ENCODE measurements at regions not wholly inside any gene's neighbourhood (a gene's known extent, or its start where the extent isn't known, plus 50 kb on each side); places are given as distances from the start of the nearest gene placed in this dataset.

DNA sequence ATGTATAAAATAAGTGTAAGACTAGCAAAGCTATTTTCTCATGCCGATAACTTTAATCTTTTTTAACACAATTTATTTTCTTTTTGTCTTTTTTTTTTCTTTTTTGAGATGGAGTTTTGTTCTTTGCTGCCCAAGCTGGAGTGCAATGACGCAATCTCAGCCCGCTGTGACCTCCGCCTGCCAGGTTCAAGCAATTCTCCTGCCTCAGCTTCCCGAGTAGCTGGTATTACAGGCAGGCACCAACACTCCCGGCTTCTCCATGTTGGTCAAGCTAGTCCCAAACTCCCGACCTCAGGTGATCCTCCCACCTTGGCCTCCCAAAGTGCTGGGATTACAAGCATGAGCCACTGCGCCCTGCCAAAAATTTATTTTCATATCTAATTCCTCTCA lies 164.2 kb upstream of the SLIT2 start:
- SMC1A ChIA-PET (ENCODE audit: uncharacterized antibody, unreplicated experiment): no interaction called here
- CTCF ChIA-PET: interaction anchor here (0.6 kb wide), 1 partner anchor 513 kb away, joined by 3 read pairs; no protein-coding TSS in a partner anchor
- no peaks in the 10 kb centered on the region for H3K4me1 ChIP-seq (ENCODE audit: control insufficient read depth, insufficient read depth, low read length)
- no peak overlapping the region for H3K9ac ChIP-seq (ENCODE audit: control insufficient read depth, insufficient read depth, low read length)
- DNase-seq (ENCODE audit: low read depth, low spot score) (no peak), ATAC-seq (no peak), FAIRE-seq (no peak)
- no peaks in the 10 kb centered on the region for H4K20me1 ChIP-seq (ENCODE audit: control insufficient read depth, insufficient read depth)
- no peaks in the 10 kb centered on the region for H3K27me3 ChIP-seq (replicated peaks in 1 of 2; ENCODE audit: control insufficient read depth in 2 of 2, insufficient read depth in 2 of 2, low read length in 1 of 2)
- H3K36me3 ChIP-seq (ENCODE audit: control insufficient read depth in 2 of 2, insufficient read depth in 2 of 2, low read length in 1 of 2): no peaks in the 10 kb centered on the region
- intact Hi-C loops (cut with micrococcal nuclease; ENCODE audit: unreplicated experiment): no loop called here
- in situ Hi-C loops (cut with MboI): no loop called here
- RAD21 ChIA-PET (ENCODE audit: unreplicated experiment): no interaction called here
- H3K27ac ChIP-seq (ENCODE audit: control insufficient read depth, insufficient read depth): no peak overlapping the region
- no peak overlapping the region for H3K4me3 ChIP-seq
- no TSS peak for BruUV-seq (replicated peaks)
- TF ChIP-seq, protein P1, sequence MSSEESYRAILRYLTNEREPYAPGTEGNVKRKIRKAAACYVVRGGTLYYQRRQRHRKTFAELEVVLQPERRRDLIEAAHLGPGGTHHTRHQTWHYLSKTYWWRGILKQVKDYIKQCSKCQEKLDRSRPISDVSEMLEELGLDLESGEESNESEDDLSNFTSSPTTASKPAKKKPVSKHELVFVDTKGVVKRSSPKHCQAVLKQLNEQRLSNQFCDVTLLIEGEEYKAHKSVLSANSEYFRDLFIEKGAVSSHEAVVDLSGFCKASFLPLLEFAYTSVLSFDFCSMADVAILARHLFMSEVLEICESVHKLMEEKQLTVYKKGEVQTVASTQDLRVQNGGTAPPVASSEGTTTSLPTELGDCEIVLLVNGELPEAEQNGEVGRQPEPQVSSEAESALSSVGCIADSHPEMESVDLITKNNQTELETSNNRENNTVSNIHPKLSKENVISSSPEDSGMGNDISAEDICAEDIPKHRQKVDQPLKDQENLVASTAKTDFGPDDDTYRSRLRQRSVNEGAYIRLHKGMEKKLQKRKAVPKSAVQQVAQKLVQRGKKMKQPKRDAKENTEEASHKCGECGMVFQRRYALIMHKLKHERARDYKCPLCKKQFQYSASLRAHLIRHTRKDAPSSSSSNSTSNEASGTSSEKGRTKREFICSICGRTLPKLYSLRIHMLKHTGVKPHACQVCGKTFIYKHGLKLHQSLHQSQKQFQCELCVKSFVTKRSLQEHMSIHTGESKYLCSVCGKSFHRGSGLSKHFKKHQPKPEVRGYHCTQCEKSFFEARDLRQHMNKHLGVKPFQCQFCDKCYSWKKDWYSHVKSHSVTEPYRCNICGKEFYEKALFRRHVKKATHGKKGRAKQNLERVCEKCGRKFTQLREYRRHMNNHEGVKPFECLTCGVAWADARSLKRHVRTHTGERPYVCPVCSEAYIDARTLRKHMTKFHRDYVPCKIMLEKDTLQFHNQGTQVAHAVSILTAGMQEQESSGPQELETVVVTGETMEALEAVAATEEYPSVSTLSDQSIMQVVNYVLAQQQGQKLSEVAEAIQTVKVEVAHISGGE (CRISPR knock-in tag; IDR thresholded peaks at IDR 0.05): no peak
- TF ChIP-seq POLR2AphosphoS5 (IDR thresholded peaks at IDR 0.05; ENCODE audit: low read length) (no peak), IRF4 (IDR thresholded peaks at IDR 0.05; ENCODE audit: low read depth, low read length) (no peak), SIN3A (IDR thresholded peaks at IDR 0.05; ENCODE audit: low read depth, low read length) (no peak), SIX5 (IDR thresholded peaks at IDR 0.05; ENCODE audit: low read depth, low read length, severe bottlenecking) (no peak), E2F4 (IDR thresholded peaks at IDR 0.05; ENCODE audit: low read depth, low read length) (no peak), ATF3 (IDR thresholded peaks at IDR 0.05; ENCODE audit: borderline replicate concordance, extremely low read depth, low read depth, low read length) (no peak), BCLAF1 (IDR thresholded peaks at IDR 0.05) (no peak), RAD21 (IDR thresholded peaks at IDR 0.05; ENCODE audit: insufficient read depth, low read depth, low read length) (no peak), SREBF2 (IDR thresholded peaks at IDR 0.05; ENCODE audit: low read length) (no peak), DPF2 (IDR thresholded peaks at IDR 0.05) (no peak), HCFC1 (IDR thresholded peaks at IDR 0.05; ENCODE audit: low read length) (no peak), ZNF217 (IDR thresholded peaks at IDR 0.05) (no peak)
- TF ChIP-seq, protein P2, sequence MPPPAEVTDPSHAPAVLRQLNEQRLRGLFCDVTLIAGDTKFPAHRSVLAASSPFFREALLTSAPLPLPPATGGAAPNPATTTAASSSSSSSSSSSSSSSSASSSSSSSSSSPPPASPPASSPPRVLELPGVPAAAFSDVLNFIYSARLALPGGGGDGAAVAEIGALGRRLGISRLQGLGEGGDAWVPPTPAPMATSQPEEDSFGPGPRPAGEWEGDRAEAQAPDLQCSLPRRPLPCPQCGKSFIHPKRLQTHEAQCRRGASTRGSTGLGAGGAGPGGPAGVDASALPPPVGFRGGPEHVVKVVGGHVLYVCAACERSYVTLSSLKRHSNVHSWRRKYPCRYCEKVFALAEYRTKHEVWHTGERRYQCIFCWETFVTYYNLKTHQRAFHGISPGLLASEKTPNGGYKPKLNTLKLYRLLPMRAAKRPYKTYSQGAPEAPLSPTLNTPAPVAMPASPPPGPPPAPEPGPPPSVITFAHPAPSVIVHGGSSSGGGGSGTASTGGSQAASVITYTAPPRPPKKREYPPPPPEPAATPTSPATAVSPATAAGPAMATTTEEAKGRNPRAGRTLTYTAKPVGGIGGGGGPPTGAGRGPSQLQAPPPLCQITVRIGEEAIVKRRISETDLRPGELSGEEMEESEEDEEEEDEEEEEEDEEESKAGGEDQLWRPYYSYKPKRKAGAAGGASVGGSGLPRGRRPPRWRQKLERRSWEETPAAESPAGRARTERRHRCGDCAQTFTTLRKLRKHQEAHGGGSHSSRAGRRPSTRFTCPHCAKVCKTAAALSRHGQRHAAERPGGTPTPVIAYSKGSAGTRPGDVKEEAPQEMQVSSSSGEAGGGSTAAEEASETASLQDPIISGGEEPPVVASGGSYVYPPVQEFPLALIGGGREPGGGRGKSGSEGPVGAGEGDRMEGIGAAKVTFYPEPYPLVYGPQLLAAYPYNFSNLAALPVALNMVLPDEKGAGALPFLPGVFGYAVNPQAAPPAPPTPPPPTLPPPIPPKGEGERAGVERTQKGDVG (CRISPR knock-in tag; IDR thresholded peaks at IDR 0.05): no peak
- WGBS (ENCODE audit: insufficient coverage, insufficient replicate concordance, low lambda C conversion rate, missing lambda C conversion rate): 34% methylated on average over 5 of the region's 8 CpGs
- H2AFZ ChIP-seq (ENCODE audit: control insufficient read depth, low read depth, low read length): no peak overlapping the region
- POLR2A ChIA-PET: no interaction called here
- no peaks in the 10 kb centered on the region for H3K79me2 ChIP-seq (ENCODE audit: control insufficient read depth, insufficient read depth, low read length)
- H3K4me2 ChIP-seq (ENCODE audit: control insufficient read depth, insufficient read depth): no peak overlapping the region
- no peaks in the 10 kb centered on the region for H3K9me3 ChIP-seq (replicated peaks; ENCODE audit: control insufficient read depth, insufficient read depth, low read length)

Measured in GM12878 (cell line).